Adrenal gland (tissue), 5 donors: ENCODE measurements at regions not wholly inside any gene's neighbourhood (a gene's known extent, or its start where the extent isn't known, plus 50 kb on each side); places are given as distances from the start of the nearest gene placed in this dataset.

Source experiments
- POLR2A ChIP-seq, 2 donors: fragments of 450-650 bp; IDR thresholded peaks; one replicate each; pipeline ENCODE4 v1.6.1; 2017; ENCODE audit warnings: antibody characterized with exemption in 2 of 2, mild to moderate bottlenecking in 2 of 2, moderate library complexity in 1 of 2
- TF ChIP-seq, protein P1 (sequence below), 6 experiments: fragments of 450-650 bp in 4 of 6; fragments of 200-600 bp in 2 of 6; sonication (generic) in 1 of 6; IDR thresholded peaks; 1 replicate in 5 of 6; 2 replicates in 1 of 6; pipeline versions ENCODE4 v1.5.1 to v1.8.0; 2016 to 2021; ENCODE audit warnings: antibody characterized with exemption in 6 of 6, mild to moderate bottlenecking in 2 of 6, moderate library complexity in 1 of 6
- donor health status: DM: no; HTN: no; CAD: no.

- TF ChIP-seq POLR2A (IDR thresholded peaks at IDR 0.05), result no peak
- TF ChIP-seq, protein P1, sequence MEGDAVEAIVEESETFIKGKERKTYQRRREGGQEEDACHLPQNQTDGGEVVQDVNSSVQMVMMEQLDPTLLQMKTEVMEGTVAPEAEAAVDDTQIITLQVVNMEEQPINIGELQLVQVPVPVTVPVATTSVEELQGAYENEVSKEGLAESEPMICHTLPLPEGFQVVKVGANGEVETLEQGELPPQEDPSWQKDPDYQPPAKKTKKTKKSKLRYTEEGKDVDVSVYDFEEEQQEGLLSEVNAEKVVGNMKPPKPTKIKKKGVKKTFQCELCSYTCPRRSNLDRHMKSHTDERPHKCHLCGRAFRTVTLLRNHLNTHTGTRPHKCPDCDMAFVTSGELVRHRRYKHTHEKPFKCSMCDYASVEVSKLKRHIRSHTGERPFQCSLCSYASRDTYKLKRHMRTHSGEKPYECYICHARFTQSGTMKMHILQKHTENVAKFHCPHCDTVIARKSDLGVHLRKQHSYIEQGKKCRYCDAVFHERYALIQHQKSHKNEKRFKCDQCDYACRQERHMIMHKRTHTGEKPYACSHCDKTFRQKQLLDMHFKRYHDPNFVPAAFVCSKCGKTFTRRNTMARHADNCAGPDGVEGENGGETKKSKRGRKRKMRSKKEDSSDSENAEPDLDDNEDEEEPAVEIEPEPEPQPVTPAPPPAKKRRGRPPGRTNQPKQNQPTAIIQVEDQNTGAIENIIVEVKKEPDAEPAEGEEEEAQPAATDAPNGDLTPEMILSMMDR (IDR thresholded peaks at IDR 0.05), result no peak
Observed at GRCh38 chr10:8128511-8128910, 74.0 kb downstream of the GATA3 start.
